ENCODE measurements at regions not wholly inside any gene's neighbourhood (a gene's known extent, or its start where the extent isn't known, plus 50 kb on each side); places are given as distances from the start of the nearest gene placed in this dataset.

DNA sequence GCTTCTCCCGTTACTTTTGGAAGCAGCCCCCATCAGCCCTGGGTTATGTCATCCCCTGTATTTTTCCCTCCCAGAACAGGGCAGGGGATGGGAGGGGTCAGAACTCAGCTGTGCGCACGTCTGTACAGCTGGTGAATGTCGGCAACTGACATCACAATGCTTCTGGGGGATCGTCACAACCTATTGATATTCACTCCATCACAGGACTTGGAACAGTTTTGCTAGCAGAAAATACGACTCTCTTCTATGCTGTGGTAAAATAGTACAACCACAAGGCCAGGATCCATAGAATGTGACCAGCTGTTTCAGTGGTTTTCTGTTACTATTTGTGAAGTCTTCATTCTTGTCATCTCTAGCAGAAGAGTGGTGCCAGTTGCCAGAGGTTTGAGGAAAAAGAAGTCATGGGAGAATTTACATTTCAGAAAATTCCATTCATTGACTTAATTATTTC, 77.1 kb upstream of the KLF4 start:
- DNase-seq (ENCODE audit: low spot score): no peak

DNA sequence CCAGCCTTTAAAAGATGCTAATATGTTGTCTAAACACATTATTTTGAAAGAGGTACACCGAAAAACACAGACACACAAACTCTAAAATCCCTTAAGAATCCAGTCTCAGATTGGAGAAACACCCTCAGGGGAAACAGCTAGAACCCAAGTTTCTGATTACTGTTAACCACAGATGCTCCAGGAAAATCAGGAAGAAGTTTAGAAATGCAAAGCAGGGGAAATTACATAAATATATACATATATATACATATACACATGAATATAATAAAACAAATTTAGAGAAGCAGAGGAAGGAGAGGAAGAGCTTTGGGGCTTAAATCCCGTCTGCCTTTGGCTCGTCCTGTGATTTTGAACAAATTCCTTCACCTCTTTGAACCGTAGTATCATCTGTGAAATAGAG, 73.2 kb upstream of the KLF4 start:
- no peak for DNase-seq (ENCODE audit: low spot score)
- TF ChIP-seq, protein P1, sequence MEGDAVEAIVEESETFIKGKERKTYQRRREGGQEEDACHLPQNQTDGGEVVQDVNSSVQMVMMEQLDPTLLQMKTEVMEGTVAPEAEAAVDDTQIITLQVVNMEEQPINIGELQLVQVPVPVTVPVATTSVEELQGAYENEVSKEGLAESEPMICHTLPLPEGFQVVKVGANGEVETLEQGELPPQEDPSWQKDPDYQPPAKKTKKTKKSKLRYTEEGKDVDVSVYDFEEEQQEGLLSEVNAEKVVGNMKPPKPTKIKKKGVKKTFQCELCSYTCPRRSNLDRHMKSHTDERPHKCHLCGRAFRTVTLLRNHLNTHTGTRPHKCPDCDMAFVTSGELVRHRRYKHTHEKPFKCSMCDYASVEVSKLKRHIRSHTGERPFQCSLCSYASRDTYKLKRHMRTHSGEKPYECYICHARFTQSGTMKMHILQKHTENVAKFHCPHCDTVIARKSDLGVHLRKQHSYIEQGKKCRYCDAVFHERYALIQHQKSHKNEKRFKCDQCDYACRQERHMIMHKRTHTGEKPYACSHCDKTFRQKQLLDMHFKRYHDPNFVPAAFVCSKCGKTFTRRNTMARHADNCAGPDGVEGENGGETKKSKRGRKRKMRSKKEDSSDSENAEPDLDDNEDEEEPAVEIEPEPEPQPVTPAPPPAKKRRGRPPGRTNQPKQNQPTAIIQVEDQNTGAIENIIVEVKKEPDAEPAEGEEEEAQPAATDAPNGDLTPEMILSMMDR (IDR thresholded peaks at IDR 0.05; ENCODE audit: extremely low read depth, insufficient read depth, missing control alignments): no peak
- in situ Hi-C loops (cut with MboI; ENCODE audit: low pct_unique_long_range_greater_than_20kb, low sequenced_read_pairs, unreplicated experiment): no loop called here

More for the DNA sequence above, 77.1 kb upstream of the KLF4 start:
- TF ChIP-seq, protein P1 (IDR thresholded peaks at IDR 0.05; ENCODE audit: extremely low read depth, insufficient read depth, missing control alignments): no peak
- in situ Hi-C loops (cut with MboI; ENCODE audit: low pct_unique_long_range_greater_than_20kb, low sequenced_read_pairs, unreplicated experiment): no loop called here

DNA sequence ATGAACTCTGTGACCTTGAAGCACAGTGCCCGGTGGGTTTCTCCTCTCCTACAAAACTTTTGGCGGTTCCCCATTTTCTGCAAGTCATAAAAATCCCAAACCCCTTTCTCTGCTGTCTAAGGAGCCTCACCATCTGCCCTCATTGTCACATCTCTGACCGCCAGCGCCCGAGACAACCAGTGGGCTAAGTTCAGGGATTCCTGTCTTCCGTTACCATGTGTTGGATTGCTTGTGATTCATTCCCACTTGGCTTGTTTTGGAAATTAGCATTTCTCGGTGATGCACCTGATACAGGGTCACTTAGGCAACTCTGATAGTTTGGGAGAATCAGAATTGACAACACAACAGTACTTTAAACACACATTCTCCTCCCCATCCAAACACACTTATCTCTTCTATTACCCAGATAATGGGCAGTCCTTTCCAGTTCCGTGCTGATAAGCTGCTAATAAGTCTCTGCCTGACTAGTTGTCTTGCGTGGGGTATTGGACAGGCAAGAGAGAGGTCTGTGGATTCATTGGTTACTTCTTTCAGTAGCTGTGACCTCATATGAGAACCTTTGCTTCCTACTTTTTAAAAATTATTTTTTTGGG, 70.0 kb upstream of the KLF4 start:
- no peak for DNase-seq (ENCODE audit: low spot score)
- TF ChIP-seq, protein P1 (IDR thresholded peaks at IDR 0.05; ENCODE audit: extremely low read depth, insufficient read depth, missing control alignments): no peak
- in situ Hi-C loops (cut with MboI; ENCODE audit: low pct_unique_long_range_greater_than_20kb, low sequenced_read_pairs, unreplicated experiment): no loop called here

DNA sequence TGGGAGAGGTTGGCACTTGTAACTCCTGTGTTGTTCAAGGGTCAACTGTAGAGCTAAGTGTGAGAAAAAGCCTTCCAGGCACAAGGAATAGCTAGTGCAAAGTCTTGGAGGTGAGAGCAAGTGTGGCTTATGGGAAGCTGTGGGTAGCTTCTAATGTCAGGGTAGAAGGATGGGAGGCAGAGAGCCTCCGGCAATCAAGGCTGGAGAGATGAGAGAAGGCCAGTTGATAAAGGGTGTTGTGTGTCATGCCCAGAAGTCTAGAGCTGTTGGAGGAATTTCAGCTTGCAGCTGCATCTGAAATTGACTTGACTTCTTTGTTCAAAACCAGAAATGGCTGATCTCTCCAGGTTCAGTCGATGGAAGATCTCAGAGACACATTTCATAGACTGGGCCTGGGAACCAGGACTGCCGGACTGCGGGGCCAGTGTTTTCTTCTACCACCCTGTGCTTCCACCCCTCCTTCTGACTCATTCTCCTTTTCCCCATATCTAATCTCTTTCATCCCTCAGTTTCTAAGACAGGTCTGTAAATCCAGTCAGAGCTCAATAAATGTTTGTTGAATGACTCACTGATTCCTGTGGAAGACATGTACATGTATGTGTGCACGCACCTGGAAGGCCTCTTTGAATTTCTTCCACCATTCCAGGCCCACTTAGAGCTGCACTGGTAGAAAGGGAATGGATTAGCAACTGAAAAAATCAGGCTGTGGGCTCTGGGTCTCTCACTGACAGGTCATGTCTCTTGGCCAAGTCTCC, 67.8 kb upstream of the KLF4 start:
- in situ Hi-C loops (cut with MboI; ENCODE audit: low pct_unique_long_range_greater_than_20kb, low sequenced_read_pairs, unreplicated experiment): no loop called here
- TF ChIP-seq, protein P1 (IDR thresholded peaks at IDR 0.05; ENCODE audit: extremely low read depth, insufficient read depth, missing control alignments): no peak
- no peak for DNase-seq (ENCODE audit: low spot score)

DNA sequence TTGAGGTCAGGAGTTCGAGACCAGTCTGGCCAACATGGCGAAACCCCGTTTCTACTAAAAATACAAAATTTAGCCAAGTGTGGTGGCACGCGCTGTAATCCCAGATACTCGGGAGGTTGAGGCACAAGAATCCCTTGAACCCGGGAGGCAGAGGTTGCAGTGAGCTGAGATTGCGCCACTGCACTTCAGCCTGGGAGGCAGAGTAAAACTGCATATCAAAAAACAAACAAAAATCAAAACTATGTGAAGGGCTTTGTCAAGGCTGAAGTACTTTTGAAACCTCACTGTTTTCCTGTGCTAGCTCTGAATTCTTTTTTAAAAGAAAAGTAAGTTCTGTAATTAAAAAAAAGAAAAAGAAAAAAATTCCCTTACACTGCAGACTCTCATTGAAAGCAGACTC, 65.1 kb upstream of the KLF4 start:
- TF ChIP-seq, protein P1 (IDR thresholded peaks at IDR 0.05; ENCODE audit: extremely low read depth, insufficient read depth, missing control alignments): no peak
- in situ Hi-C loops (cut with MboI; ENCODE audit: low pct_unique_long_range_greater_than_20kb, low sequenced_read_pairs, unreplicated experiment): no loop called here

DNA sequence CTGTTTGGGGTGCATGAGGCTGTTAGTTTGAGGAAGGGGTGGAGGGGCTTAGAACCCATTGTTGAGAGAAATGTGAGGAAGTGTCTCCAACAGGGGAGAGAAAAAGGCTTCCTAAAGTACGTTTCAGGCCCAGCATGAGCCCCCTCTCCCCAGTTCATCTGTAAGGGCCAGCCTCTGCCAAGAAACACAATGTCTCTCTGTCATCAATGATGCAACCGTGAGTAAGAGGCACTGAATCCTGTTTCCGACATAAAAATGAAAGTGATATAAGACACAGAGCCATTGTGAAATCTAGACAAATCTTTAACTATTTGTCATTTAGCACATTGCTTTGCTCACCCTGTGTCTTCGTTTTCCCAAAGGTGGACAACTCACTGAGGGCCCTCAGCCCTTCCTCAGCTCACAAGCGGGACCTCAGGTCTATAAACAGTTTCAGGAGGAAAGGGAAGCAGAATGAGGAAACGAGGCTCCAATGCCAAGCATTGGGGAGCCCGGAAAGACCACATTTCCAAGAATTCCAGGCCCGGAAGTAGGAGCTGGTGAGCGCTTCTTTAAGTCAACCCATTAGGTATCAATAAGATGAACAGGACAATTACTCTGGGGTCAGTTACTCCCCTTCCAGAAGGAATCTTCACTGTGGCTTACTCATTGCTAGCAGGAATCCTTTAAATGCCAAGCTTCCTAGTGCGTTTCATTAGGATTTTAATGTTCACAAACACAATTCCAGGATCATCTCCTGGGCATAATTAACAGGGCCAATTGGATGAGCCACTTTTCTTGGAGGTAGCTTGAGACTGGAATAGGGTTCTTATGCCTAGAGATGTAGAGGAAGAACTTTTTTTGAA, 59.0 kb upstream of the KLF4 start:
- DNase-seq (ENCODE audit: low spot score): no peak
- in situ Hi-C loops (cut with MboI; ENCODE audit: low pct_unique_long_range_greater_than_20kb, low sequenced_read_pairs, unreplicated experiment): no loop called here
- TF ChIP-seq, protein P1 (IDR thresholded peaks at IDR 0.05; ENCODE audit: extremely low read depth, insufficient read depth, missing control alignments): no peak

More for the DNA sequence above, 65.1 kb upstream of the KLF4 start:
- no peak for DNase-seq (ENCODE audit: low spot score)
